T-cell (primary cell): ENCODE measurements at regions not wholly inside any gene's neighbourhood (a gene's known extent, or its start where the extent isn't known, plus 50 kb on each side); places are given as distances from the start of the nearest gene placed in this dataset.
"Not testable (repeated sequence)": the region's sequence is repeated elsewhere in the genome, so short reads cannot be mapped to it uniquely, and the experiment has no call there.

Source experiments
- ATAC-seq, 4 experiments: fragments of 200-7000 bp in 3 of 4; fragments of 150-1000 bp in 1 of 4; cut with Tn5 transposase; replicated peaks in 1 of 4; 1 replicate in 3 of 4; 2 replicates in 1 of 4; pipeline ENCODE4 v1.10.0; 2021; ENCODE audit warnings: moderate library complexity in 3 of 4, mild to moderate bottlenecking in 2 of 4, moderate number of reproducible peaks in 1 of 4
- CTCF ChIA-PET, 2 donors: fragments of 300-600 bp; sonication (Branson Sonifier 250); formaldehyde crosslinking; loops; one replicate each; lab custom pipeline; 2022; ENCODE audit warnings: antibody characterized with exemption in 2 of 2; lab: Charles Lee
- POLR2A ChIA-PET, 2 donors: fragments of 300-600 bp; sonication (Branson Sonifier 250); formaldehyde crosslinking; loops; one replicate each; lab custom pipeline; 2022; ENCODE audit warnings: antibody characterized with exemption in 2 of 2; lab: Charles Lee
- DNase-seq, 35 experiments: peaks; one replicate each; pipeline versions ENCODE4 v3.0.0 to v3.0.0-alpha.2; 2013 to 2023
- H3K27ac ChIP-seq: one replicate; pipeline ENCODE4 v1.5.1; 2013; ENCODE audit warnings: low read length
- H3K27me3 ChIP-seq, 2 experiments: replicated peaks in 1 of 2; 1 replicate in 1 of 2; 2 replicates in 1 of 2; pipeline versions ENCODE4 v1.6.1 to v1.7.0; 2013; ENCODE audit warnings: low read length in 1 of 2, mixed read lengths in 1 of 2; ENCODE audit not compliant: control insufficient read depth in 2 of 2, insufficient read depth in 2 of 2; ENCODE audit errors: extremely low read depth in 1 of 2
- H3K36me3 ChIP-seq, 2 donors: 1 replicate in 1 of 2; 2 replicates in 1 of 2; pipeline versions ENCODE4 v1.6.1 to v1.7.0; 2013; ENCODE audit warnings: low read length in 1 of 2; ENCODE audit not compliant: control insufficient read depth in 2 of 2, insufficient read depth in 1 of 2; ENCODE audit errors: extremely low read depth in 1 of 2
- H3K4me1 ChIP-seq, 2 experiments: 1 replicate in 1 of 2; 2 replicates in 1 of 2; pipeline versions ENCODE4 v1.6.1 to v1.7.0; 2013; ENCODE audit warnings: low read length in 2 of 2, mixed read lengths in 1 of 2; ENCODE audit not compliant: insufficient read depth in 2 of 2, control insufficient read depth in 1 of 2; ENCODE audit errors: extremely low read depth in 1 of 2
- H3K4me3 ChIP-seq, 2 donors: 1 replicate in 1 of 2; 2 replicates in 1 of 2; pipeline versions ENCODE4 v1.5.1 to v1.7.0; 2013; ENCODE audit warnings: mild to moderate bottlenecking in 2 of 2, low read length in 1 of 2, moderate library complexity in 1 of 2; ENCODE audit not compliant: control insufficient read depth in 1 of 2; ENCODE audit errors: extremely low read depth in 1 of 2
- H3K9me3 ChIP-seq: 2 replicates; pipeline ENCODE4 v1.7.0; 2013
- H3K27ac Mint-ChIP-seq, 2 donors: one replicate each; pipeline ENCODE4 v1.8.0; 2020 to 2021; ENCODE audit warnings: mild to moderate bottlenecking in 2 of 2, mixed read lengths in 2 of 2
- H3K27me3 Mint-ChIP-seq, 2 donors: one replicate each; pipeline ENCODE4 v1.8.0; 2021 to 2022; ENCODE audit warnings: mixed read lengths in 2 of 2
- H3K36me3 Mint-ChIP-seq: one replicate; pipeline ENCODE4 v1.8.0; 2021; ENCODE audit warnings: mixed read lengths
- H3K4me1 Mint-ChIP-seq, 3 donors: one replicate each; pipeline ENCODE4 v1.8.0; 2020 to 2022; ENCODE audit warnings: mixed read lengths in 3 of 3, mild to moderate bottlenecking in 1 of 3
- H3K4me3 Mint-ChIP-seq, 3 donors: one replicate each; pipeline ENCODE4 v1.8.0; 2020 to 2022; ENCODE audit warnings: mild to moderate bottlenecking in 3 of 3, mixed read lengths in 3 of 3, moderate library complexity in 3 of 3
- H3K9me3 Mint-ChIP-seq, 3 donors: one replicate each; pipeline ENCODE4 v1.8.0; 2020 to 2022; ENCODE audit warnings: mixed read lengths in 3 of 3
- WGBS: methylation state at CpG from one replicate; pipeline ENCODE4 v1.1.5; 2013; ENCODE audit warnings: missing lambda C conversion rate; ENCODE audit not compliant: insufficient coverage; 5-methylcytosine and 5-hydroxymethylcytosine counted together

- H3K36me3 ChIP-seq = no peaks in the 10 kb centered on the region
- ATAC-seq (no peak), DNase-seq (no peak)
- no peak overlapping the region for H3K27ac ChIP-seq
- no peaks in the 10 kb centered on the region for H3K27me3 ChIP-seq
- 80% methylated on average over 1 of the region's 2 CpGs for WGBS
- Mint-ChIP-seq H3K27me3 (no peaks in the 10 kb centered on the region), H3K27ac (no peak overlapping the region), H3K9me3 (no peaks in the 10 kb centered on the region), H3K4me3 (no peak overlapping the region), H3K36me3 (no peaks in the 10 kb centered on the region), H3K4me1 (no peaks in the 10 kb centered on the region)
- ChIA-PET CTCF (no interaction called here), POLR2A (no interaction called here)
- no peak overlapping the region for H3K4me3 ChIP-seq
- H3K9me3 ChIP-seq = no peaks in the 10 kb centered on the region
- no peaks in the 10 kb centered on the region for H3K4me1 ChIP-seq
These were observed 318.0 kb downstream of the BCAT1 start for GRCh38 chr12:24630856-24631255.

GRCh38 chr12:24630446-24630845, 318.5 kb downstream of the BCAT1 start:
- Histone ChIP-seq H3K4me3 (no peak overlapping the region), H3K36me3 (no peaks in the 10 kb centered on the region), H3K27ac (no peak overlapping the region), H3K27me3 (no peaks in the 10 kb centered on the region), H3K9me3 (no peaks in the 10 kb centered on the region), H3K4me1 (no peaks in the 10 kb centered on the region)
- ATAC-seq (no peak), DNase-seq (no peak)
- Mint-ChIP-seq H3K4me3 (no peak overlapping the region), H3K36me3 (no peaks in the 10 kb centered on the region), H3K4me1 (no peaks in the 10 kb centered on the region), H3K27ac (no peak overlapping the region), H3K9me3 (no peaks in the 10 kb centered on the region), H3K27me3 (no peaks in the 10 kb centered on the region)
- POLR2A ChIA-PET = no interaction called here
- CTCF ChIA-PET = no interaction called here
- WGBS = no CpG with 5 or more reads among the region's 1 CpG

- ChIA-PET CTCF (no interaction called here), POLR2A (no interaction called here)
- Histone ChIP-seq H3K4me3 (no peak overlapping the region), H3K9me3 (no peaks in the 10 kb centered on the region), H3K27ac (no peak overlapping the region), H3K36me3 (no peaks in the 10 kb centered on the region), H3K27me3 (no peaks in the 10 kb centered on the region), H3K4me1 (no peaks in the 10 kb centered on the region)
- peaks cover 0 to 2% of the 10 kb centered on the region in 2 donors for H3K27me3 Mint-ChIP-seq
- H3K27ac Mint-ChIP-seq = no peak overlapping the region
- DNase-seq (no peak), ATAC-seq (no peak)
- H3K36me3 Mint-ChIP-seq = no peaks in the 10 kb centered on the region
- no peak overlapping the region for H3K4me3 Mint-ChIP-seq
- no peaks in the 10 kb centered on the region for H3K4me1 Mint-ChIP-seq
- H3K9me3 Mint-ChIP-seq = peaks cover 0 to 11% (median 2%) of the 10 kb centered on the region in 3 donors
- WGBS = no CpG with 5 or more reads among the region's 2 CpGs
These were observed 323.8 kb downstream of the BCAT1 start for GRCh38 chr12:24625103-24625502.

- DNase-seq, POLR2A ChIA-PET, H3K27ac ChIP-seq, H3K36me3 Mint-ChIP-seq, H3K4me3 Mint-ChIP-seq, CTCF ChIA-PET, ATAC-seq, H3K36me3 ChIP-seq, H3K27me3 ChIP-seq, H3K4me1 Mint-ChIP-seq, H3K27ac Mint-ChIP-seq, H3K4me3 ChIP-seq, H3K4me1 ChIP-seq, H3K9me3 ChIP-seq, H3K27me3 Mint-ChIP-seq: not testable (repeated sequence)
- peaks cover 0 to 11% (median 2%) of the 10 kb centered on the region in 3 donors for H3K9me3 Mint-ChIP-seq
- WGBS = no CpG with 5 or more reads among the region's 6 CpGs
These were observed 328.9 kb downstream of the BCAT1 start for GRCh38 chr12:24619954-24620353.

GRCh38 chr12:24617471-24617870, 331.4 kb downstream of the BCAT1 start:
- no peaks in the 10 kb centered on the region for H3K36me3 Mint-ChIP-seq
- POLR2A ChIA-PET = no interaction called here

GRCh38 chr12:24615967-24616411, 332.9 kb downstream of the BCAT1 start:
- 100% methylated on average over 1 of the region's 3 CpGs for WGBS
- no peak for ATAC-seq

More at GRCh38 chr12:24617471-24617870, 331.4 kb downstream of the BCAT1 start:
- Mint-ChIP-seq H3K4me3 (no peak overlapping the region), H3K9me3 (peaks cover 0 to 4% (median 0%) of the 10 kb centered on the region in 3 donors), H3K27ac (no peak overlapping the region), H3K4me1 (no peaks in the 10 kb centered on the region), H3K27me3 (no peaks in the 10 kb centered on the region)
- H3K4me3 ChIP-seq = no peak overlapping the region
- H3K36me3 ChIP-seq = no peaks in the 10 kb centered on the region
- DNase-seq (no peak), ATAC-seq (no peak)
- peaks cover 0 to 3% of the 10 kb centered on the region in 2 experiments for H3K27me3 ChIP-seq
- H3K9me3 ChIP-seq = no peaks in the 10 kb centered on the region
- WGBS = 40% methylated on average over 1 of the region's 5 CpGs
- CTCF ChIA-PET = no interaction called here
- H3K27ac ChIP-seq = no peak overlapping the region
- no peaks in the 10 kb centered on the region for H3K4me1 ChIP-seq

More at GRCh38 chr12:24615967-24616411, 332.9 kb downstream of the BCAT1 start:
- Mint-ChIP-seq H3K9me3 (no peaks in the 10 kb centered on the region), H3K4me1 (no peaks in the 10 kb centered on the region), H3K36me3 (no peaks in the 10 kb centered on the region), H3K4me3 (no peak overlapping the region), H3K27me3 (no peaks in the 10 kb centered on the region), H3K27ac (no peak overlapping the region)
- Histone ChIP-seq H3K9me3 (no peaks in the 10 kb centered on the region), H3K27ac (no peak overlapping the region), H3K4me1 (no peaks in the 10 kb centered on the region), H3K4me3 (no peak overlapping the region), H3K27me3 (peaks cover 0 to 3% of the 10 kb centered on the region in 2 experiments), H3K36me3 (no peaks in the 10 kb centered on the region)
- ChIA-PET CTCF (no interaction called here), POLR2A (interaction anchor here in 1 of 2 donors (0.5 kb wide), 1 partner anchor 1327 kb away, joined by 4 read pairs; no protein-coding TSS in a partner anchor)
- DNase-seq = no peak
